ENCODE measurements at regions not wholly inside any gene's neighbourhood (a gene's known extent, or its start where the extent isn't known, plus 50 kb on each side); places are given as distances from the start of the nearest gene placed in this dataset.

GRCh38 chr2:14018620-14019019, 613.9 kb upstream of the LRATD1 start:
- no peak overlapping the region for H2AFZ ChIP-seq (ENCODE audit: low read length)
- no peak overlapping the region for H2BK120ac ChIP-seq (ENCODE audit: low read depth, low read length)
- no peak overlapping the region for H3K4ac ChIP-seq (ENCODE audit: low read length)
- H3K23ac ChIP-seq (ENCODE audit: low read depth, low read length, poor library complexity): no peak overlapping the region
- no peaks in the 10 kb centered on the region for H3K27me3 ChIP-seq (ENCODE audit: control insufficient read depth in 3 of 3, insufficient read depth in 3 of 3, low read depth in 1 of 3, low read length in 3 of 3)
- H2BK15ac ChIP-seq (ENCODE audit: low read length): no peak overlapping the region
- H3K4me1 ChIP-seq (ENCODE audit: control insufficient read depth in 2 of 2, insufficient read depth in 1 of 2, low read depth in 1 of 2, low read length in 2 of 2): no peaks in the 10 kb centered on the region
- H2AK5ac ChIP-seq (ENCODE audit: low read depth, low read length): no peak overlapping the region
- H2BK12ac ChIP-seq (ENCODE audit: low read length): no peak overlapping the region
- H4K8ac ChIP-seq (ENCODE audit: low read depth, low read length): no peak overlapping the region
- H4K91ac ChIP-seq (ENCODE audit: low read depth, low read length, poor library complexity): no peak overlapping the region
- H3K18ac ChIP-seq (ENCODE audit: low read length): no peak overlapping the region
- H3K9me3 ChIP-seq (replicated peaks in 1 of 2; ENCODE audit: control insufficient read depth in 2 of 2, insufficient read depth in 1 of 2, low read depth in 1 of 2, low read length in 2 of 2): no peaks in the 10 kb centered on the region
- H3K14ac ChIP-seq (ENCODE audit: low read length): no peak overlapping the region
- DNase-seq (ENCODE audit: low spot score): no peak
- WGBS, 2 donors (ENCODE audit: extremely low coverage in 2 of 2, insufficient read length in 2 of 2, insufficient replicate concordance in 1 of 2): no CpG with 5 or more reads among the region's 4 CpGs
- H3K9ac ChIP-seq (ENCODE audit: low read depth, low read length, poor library complexity): no peak overlapping the region
- H3K79me1 ChIP-seq (ENCODE audit: low read depth, low read length): no peaks in the 10 kb centered on the region
- no peak overlapping the region for H3K4me3 ChIP-seq (ENCODE audit: low read length in 2 of 2)
- no peak overlapping the region for H3K4me2 ChIP-seq (ENCODE audit: insufficient read depth, low read length, poor library complexity, severe bottlenecking)
- no peak overlapping the region for H2BK5ac ChIP-seq (ENCODE audit: low read length)
- no peaks in the 10 kb centered on the region for H3K36me3 ChIP-seq (replicated peaks in 1 of 2; ENCODE audit: control insufficient read depth in 2 of 2, insufficient read depth in 2 of 2, low read length in 2 of 2)
- no peak overlapping the region for H3K27ac ChIP-seq (replicated peaks; ENCODE audit: low read length)

GRCh38 chr2:14023558-14023957, 609.0 kb upstream of the LRATD1 start:
- H3K27ac ChIP-seq (replicated peaks; ENCODE audit: low read length): no peak overlapping the region
- H2AK5ac ChIP-seq (ENCODE audit: low read depth, low read length): no peak overlapping the region
- no peak overlapping the region for H3K23ac ChIP-seq (ENCODE audit: low read depth, low read length, poor library complexity)
- no peak overlapping the region for H3K14ac ChIP-seq (ENCODE audit: low read length)
- H4K8ac ChIP-seq (ENCODE audit: low read depth, low read length): no peak overlapping the region
- H3K4me3 ChIP-seq (ENCODE audit: low read length in 2 of 2): no peak overlapping the region
- no peak overlapping the region for H3K18ac ChIP-seq (ENCODE audit: low read length)
- no peak overlapping the region for H4K91ac ChIP-seq (ENCODE audit: low read depth, low read length, poor library complexity)
- H3K9ac ChIP-seq (ENCODE audit: low read depth, low read length, poor library complexity): no peak overlapping the region
- H3K4me2 ChIP-seq (ENCODE audit: insufficient read depth, low read length, poor library complexity, severe bottlenecking): no peak overlapping the region
- H3K27me3 ChIP-seq (ENCODE audit: control insufficient read depth in 3 of 3, insufficient read depth in 3 of 3, low read depth in 1 of 3, low read length in 3 of 3): no peaks in the 10 kb centered on the region
- H2BK120ac ChIP-seq (ENCODE audit: low read depth, low read length): no peak overlapping the region
- no peak overlapping the region for H2BK15ac ChIP-seq (ENCODE audit: low read length)
- no peaks in the 10 kb centered on the region for H3K4me1 ChIP-seq (ENCODE audit: control insufficient read depth in 2 of 2, insufficient read depth in 1 of 2, low read depth in 1 of 2, low read length in 2 of 2)
- no peak for DNase-seq (ENCODE audit: low spot score)
- H3K36me3 ChIP-seq (replicated peaks in 1 of 2; ENCODE audit: control insufficient read depth in 2 of 2, insufficient read depth in 2 of 2, low read length in 2 of 2): no peaks in the 10 kb centered on the region
- no peak overlapping the region for H2AFZ ChIP-seq (ENCODE audit: low read length)
- H3K9me3 ChIP-seq (replicated peaks in 1 of 2; ENCODE audit: control insufficient read depth in 2 of 2, insufficient read depth in 1 of 2, low read depth in 1 of 2, low read length in 2 of 2): no peaks in the 10 kb centered on the region
- no peaks in the 10 kb centered on the region for H3K79me1 ChIP-seq (ENCODE audit: low read depth, low read length)
- WGBS, 2 donors (ENCODE audit: extremely low coverage in 2 of 2, insufficient read length in 2 of 2, insufficient replicate concordance in 1 of 2): no CpG with 5 or more reads among the region's 6 CpGs
- H3K4ac ChIP-seq (ENCODE audit: low read length): no peak overlapping the region
- H2BK12ac ChIP-seq (ENCODE audit: low read length): no peak overlapping the region
- H2BK5ac ChIP-seq (ENCODE audit: low read length): no peak overlapping the region

GRCh38 chr2:14039134-14039533, 593.4 kb upstream of the LRATD1 start:
- Histone ChIP-seq H3K79me1 (ENCODE audit: low read depth, low read length) (no peaks in the 10 kb centered on the region), H3K4me2 (ENCODE audit: insufficient read depth, low read length, poor library complexity, severe bottlenecking) (no peak overlapping the region), H3K9ac (ENCODE audit: low read depth, low read length, poor library complexity) (no peak overlapping the region), H2BK5ac (ENCODE audit: low read length) (no peak overlapping the region), H3K4ac (ENCODE audit: low read length) (no peak overlapping the region), H3K4me1 (ENCODE audit: control insufficient read depth in 2 of 2, insufficient read depth in 1 of 2, low read depth in 1 of 2, low read length in 2 of 2) (no peaks in the 10 kb centered on the region), H3K27ac (replicated peaks; ENCODE audit: low read length) (no peak overlapping the region), H4K91ac (ENCODE audit: low read depth, low read length, poor library complexity) (no peak overlapping the region), H2AFZ (ENCODE audit: low read length) (no peak overlapping the region), H3K9me3 (replicated peaks in 1 of 2; ENCODE audit: control insufficient read depth in 2 of 2, insufficient read depth in 1 of 2, low read depth in 1 of 2, low read length in 2 of 2) (no peaks in the 10 kb centered on the region), H4K8ac (ENCODE audit: low read depth, low read length) (no peak overlapping the region), H3K23ac (ENCODE audit: low read depth, low read length, poor library complexity) (no peak overlapping the region), H2BK120ac (ENCODE audit: low read depth, low read length) (no peak overlapping the region), H3K36me3 (replicated peaks in 1 of 2; ENCODE audit: control insufficient read depth in 2 of 2, insufficient read depth in 2 of 2, low read length in 2 of 2) (no peaks in the 10 kb centered on the region), H2BK12ac (ENCODE audit: low read length) (no peak overlapping the region), H3K27me3 (ENCODE audit: control insufficient read depth in 3 of 3, insufficient read depth in 3 of 3, low read depth in 1 of 3, low read length in 3 of 3) (no peaks in the 10 kb centered on the region), H2BK15ac (ENCODE audit: low read length) (no peak overlapping the region), H3K18ac (ENCODE audit: low read length) (no peak overlapping the region), H3K4me3 (ENCODE audit: low read length in 2 of 2) (no peak overlapping the region), H3K14ac (ENCODE audit: low read length) (no peak overlapping the region), H2AK5ac (ENCODE audit: low read depth, low read length) (no peak overlapping the region)
- no CpG with 5 or more reads among the region's 2 CpGs for WGBS, 2 donors (ENCODE audit: extremely low coverage in 2 of 2, insufficient read length in 2 of 2, insufficient replicate concordance in 1 of 2)
- no peak for DNase-seq (ENCODE audit: low spot score)

- Histone ChIP-seq H3K9ac (ENCODE audit: low read depth, low read length, poor library complexity) (no peak overlapping the region), H3K79me1 (ENCODE audit: low read depth, low read length) (no peaks in the 10 kb centered on the region), H2BK5ac (ENCODE audit: low read length) (no peak overlapping the region), H3K36me3 (replicated peaks in 1 of 2; ENCODE audit: control insufficient read depth in 2 of 2, insufficient read depth in 2 of 2, low read length in 2 of 2) (no peaks in the 10 kb centered on the region), H3K4ac (ENCODE audit: low read length) (no peak overlapping the region), H3K9me3 (replicated peaks in 1 of 2; ENCODE audit: control insufficient read depth in 2 of 2, insufficient read depth in 1 of 2, low read depth in 1 of 2, low read length in 2 of 2) (no peaks in the 10 kb centered on the region), H3K27ac (replicated peaks; ENCODE audit: low read length) (no peak overlapping the region), H2AK5ac (ENCODE audit: low read depth, low read length) (no peak overlapping the region), H3K14ac (ENCODE audit: low read length) (no peak overlapping the region), H4K91ac (ENCODE audit: low read depth, low read length, poor library complexity) (no peak overlapping the region), H2BK12ac (ENCODE audit: low read length) (no peak overlapping the region), H3K4me2 (ENCODE audit: insufficient read depth, low read length, poor library complexity, severe bottlenecking) (no peak overlapping the region), H2BK120ac (ENCODE audit: low read depth, low read length) (no peak overlapping the region), H4K8ac (ENCODE audit: low read depth, low read length) (no peak overlapping the region), H3K27me3 (ENCODE audit: control insufficient read depth in 3 of 3, insufficient read depth in 3 of 3, low read depth in 1 of 3, low read length in 3 of 3) (no peaks in the 10 kb centered on the region), H3K23ac (ENCODE audit: low read depth, low read length, poor library complexity) (no peak overlapping the region), H2AFZ (ENCODE audit: low read length) (no peak overlapping the region), H3K4me3 (ENCODE audit: low read length in 2 of 2) (no peak overlapping the region), H3K4me1 (ENCODE audit: control insufficient read depth in 2 of 2, insufficient read depth in 1 of 2, low read depth in 1 of 2, low read length in 2 of 2) (no peaks in the 10 kb centered on the region), H3K18ac (ENCODE audit: low read length) (no peak overlapping the region), H2BK15ac (ENCODE audit: low read length) (no peak overlapping the region)
- DNase-seq (ENCODE audit: low spot score): no peak
- no CpG with 5 or more reads among the region's 2 CpGs for WGBS, 2 donors (ENCODE audit: extremely low coverage in 2 of 2, insufficient read length in 2 of 2, insufficient replicate concordance in 1 of 2)
Measured at GRCh38 chr2:14047491-14047890, 585.0 kb upstream of the LRATD1 start.

All from neuronal stem cell (in vitro differentiated cells).